ENCODE measurements at regions not wholly inside any gene's neighbourhood (a gene's known extent, or its start where the extent isn't known, plus 50 kb on each side); places are given as distances from the start of the nearest gene placed in this dataset.

- 0 out of 2 replicates have a peak, but pooled peaks cover 4% of the 10 kb centered on the region for H3K4me1 ChIP-seq (ENCODE audit: insufficient read depth)
- peaks cover 14% of the 10 kb centered on the region; the same call in 2 of the 3 replicates for H3K36me3 Mint-ChIP-seq (ENCODE audit: low read depth)
- no peak overlapping the region; the same call in 1 of the 2 replicates for H3K27ac ChIP-seq (ENCODE audit: low read depth)
- no peak for TF ChIP-seq NANOG (IDR thresholded peaks at IDR 0.05; ENCODE audit: borderline replicate concordance)
- no peak for TF ChIP-seq STAT1 (IDR thresholded peaks at IDR 0.05; ENCODE audit: unreplicated experiment)
- TF ChIP-seq ZNF462 (CRISPR knock-in tag; IDR thresholded peaks at IDR 0.05): no peak
- TF ChIP-seq REST (IDR thresholded peaks at IDR 0.05; ENCODE audit: unreplicated experiment): no peak
- TF ChIP-seq, protein P1, sequence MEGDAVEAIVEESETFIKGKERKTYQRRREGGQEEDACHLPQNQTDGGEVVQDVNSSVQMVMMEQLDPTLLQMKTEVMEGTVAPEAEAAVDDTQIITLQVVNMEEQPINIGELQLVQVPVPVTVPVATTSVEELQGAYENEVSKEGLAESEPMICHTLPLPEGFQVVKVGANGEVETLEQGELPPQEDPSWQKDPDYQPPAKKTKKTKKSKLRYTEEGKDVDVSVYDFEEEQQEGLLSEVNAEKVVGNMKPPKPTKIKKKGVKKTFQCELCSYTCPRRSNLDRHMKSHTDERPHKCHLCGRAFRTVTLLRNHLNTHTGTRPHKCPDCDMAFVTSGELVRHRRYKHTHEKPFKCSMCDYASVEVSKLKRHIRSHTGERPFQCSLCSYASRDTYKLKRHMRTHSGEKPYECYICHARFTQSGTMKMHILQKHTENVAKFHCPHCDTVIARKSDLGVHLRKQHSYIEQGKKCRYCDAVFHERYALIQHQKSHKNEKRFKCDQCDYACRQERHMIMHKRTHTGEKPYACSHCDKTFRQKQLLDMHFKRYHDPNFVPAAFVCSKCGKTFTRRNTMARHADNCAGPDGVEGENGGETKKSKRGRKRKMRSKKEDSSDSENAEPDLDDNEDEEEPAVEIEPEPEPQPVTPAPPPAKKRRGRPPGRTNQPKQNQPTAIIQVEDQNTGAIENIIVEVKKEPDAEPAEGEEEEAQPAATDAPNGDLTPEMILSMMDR (conservative IDR thresholded peaks at IDR 0.05; ENCODE audit: low read depth in 2 of 2): no peak
- TF ChIP-seq ZNF114 (CRISPR knock-in tag; IDR thresholded peaks at IDR 0.05): no peak
- no peak for TF ChIP-seq ZNF331 (CRISPR knock-in tag; IDR thresholded peaks at IDR 0.05; ENCODE audit: low read depth)
- TF ChIP-seq JUNB (IDR thresholded peaks at IDR 0.05; ENCODE audit: unreplicated experiment): no peak
- H3K9me3 Mint-ChIP-seq: peaks cover 34% of the 10 kb centered on the region
- DNase-seq (ENCODE audit: low spot score): no peak
- 0 out of 2 replicates have a peak, but pooled peaks cover 6% of the 10 kb centered on the region for H4K20me1 ChIP-seq (replicated peaks; ENCODE audit: insufficient read depth)
- H3K4me3 Mint-ChIP-seq: peak overlapping the region; percentile 76
- H3K79me2 ChIP-seq (replicated peaks; ENCODE audit: insufficient read depth): no peaks in the 10 kb centered on the region
- no peaks in the 10 kb centered on the region for H3K36me3 ChIP-seq (ENCODE audit: insufficient read depth)
- H3K9me2 ChIP-seq (ENCODE audit: insufficient read depth): no peaks in the 10 kb centered on the region
- H2AFZ ChIP-seq: peak overlapping the region; percentile 99
- H3F3A ChIP-seq (replicated peaks; ENCODE audit: low read depth): no peaks in the 10 kb centered on the region
- H3K4me1 Mint-ChIP-seq: peaks cover 21% of the 10 kb centered on the region
- peaks cover 28% of the 10 kb centered on the region for H3K27me3 Mint-ChIP-seq (ENCODE audit: insufficient read depth, low read depth, poor library complexity)
- peak; percentile 13 for ATAC-seq
- peak overlapping the region; percentile 81 for H3K4me2 ChIP-seq
- H3K4me3 ChIP-seq: peak overlapping the region; percentile 71
- no peak overlapping the region for H3K27ac Mint-ChIP-seq
- peaks cover 60% of the 10 kb centered on the region for H3K27me3 ChIP-seq (ENCODE audit: insufficient read depth)
These were observed 135.1 kb downstream of the OR2B2 start for GRCh38 chr6:27777126-27777525.
